ENCODE measurements at regions not wholly inside any gene's neighbourhood (a gene's known extent, or its start where the extent isn't known, plus 50 kb on each side); places are given as distances from the start of the nearest gene placed in this dataset.

DNA sequence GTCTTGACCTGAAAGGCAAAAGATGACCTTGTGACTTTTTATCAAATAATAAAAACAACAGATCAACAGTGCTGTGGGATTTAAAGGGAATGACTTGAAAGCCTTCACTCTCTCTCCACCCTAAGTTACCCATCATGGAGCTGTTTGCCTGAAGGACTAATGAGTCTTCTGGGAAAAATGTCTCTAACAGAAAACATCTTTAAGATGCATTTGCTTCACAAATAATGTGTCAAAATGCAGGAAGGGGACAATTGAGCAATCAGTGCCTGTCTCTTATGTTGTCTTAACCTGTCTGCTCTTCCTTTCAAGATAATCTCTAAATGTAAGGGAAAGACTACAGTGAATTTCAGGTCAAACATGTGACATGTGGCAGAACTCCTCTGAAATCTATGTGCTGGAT lies 766.6 kb downstream of the PDHA2 start:
- TF ChIP-seq POLR2A (IDR thresholded peaks at IDR 0.05; ENCODE audit: low read depth, low read length) (no peak), TAF1 (IDR thresholded peaks at IDR 0.05; ENCODE audit: borderline replicate concordance, low read depth, low read length) (no peak)
